Psoas muscle (tissue), 7 donors: ENCODE measurements at regions not wholly inside any gene's neighbourhood (a gene's known extent, or its start where the extent isn't known, plus 50 kb on each side); places are given as distances from the start of the nearest gene placed in this dataset.

Source experiments
- ATAC-seq, 4 donors: fragments of 200-7000 bp; cut with Tn5 transposase; one replicate each; pipeline ENCODE4 v1.9.1; 2020; ENCODE audit warnings: moderate library complexity in 3 of 4, mild to moderate bottlenecking in 2 of 4
- DNase-seq, 2 donors: peaks; one replicate each; pipeline ENCODE4 v3.0.0-alpha.2; 2020
- H3K27ac ChIP-seq: fragments of 200-600 bp; one replicate; pipeline ENCODE4 v1.8.0; 2022
- H3K27me3 ChIP-seq, 3 donors: fragments of 200-600 bp in 1 of 3; one replicate each; pipeline versions ENCODE4 v1.6.1 to v1.8.0; 2013 to 2022; ENCODE audit warnings: low read length in 2 of 3, mild to moderate bottlenecking in 2 of 3, moderate library complexity in 1 of 3; ENCODE audit not compliant: insufficient read depth in 3 of 3
- H3K36me3 ChIP-seq, 2 donors: fragments of 200-600 bp in 1 of 2; one replicate each; pipeline versions ENCODE4 v1.6.1 to v1.8.0; 2013 to 2022; ENCODE audit warnings: low read depth in 1 of 2, mild to moderate bottlenecking in 1 of 2, moderate library complexity in 1 of 2; ENCODE audit not compliant: insufficient read depth in 1 of 2
- H3K4me1 ChIP-seq: fragments of 200-600 bp; one replicate; pipeline ENCODE4 v1.8.0; 2022
- H3K4me3 ChIP-seq: fragments of 200-600 bp; one replicate; pipeline ENCODE4 v1.8.0; 2022; ENCODE audit warnings: mild to moderate bottlenecking
- H3K9me3 ChIP-seq: fragments of 200-600 bp; one replicate; pipeline ENCODE4 v1.8.0; 2022
- WGBS, 3 donors: extraction: QIAGEN DNeasy Blood & Tissue Kit; methylation state at CpG; one replicate each; pipeline versions ENCODE4 v1.1.6 to v1.1.7; 2013; 5-methylcytosine and 5-hydroxymethylcytosine counted together
- intact Hi-C, 2 donors: fragments of 100-400 bp; cut with DNase I; formaldehyde crosslinking; loops; one replicate each; pipeline versions ENCODE4 v1.11.0 to v1.14.2; 2022
- TF ChIP-seq, protein P1 (sequence below): fragments of 200-600 bp; IDR thresholded peaks from one replicate; pipeline ENCODE4 v1.8.0; 2022; ENCODE audit warnings: antibody characterized with exemption
- donor health status: healthy with polysubstance abuse.
- donor health status: DM: no; HTN: no; CAD: no; lungs with moderate emphysema.
- donor health status: Bipolar disorder and iron deficiency.
- donor health status: healthy.
- donor health status: DM: yes; HTN: yes; CAD: no.
- donor health status: DM: no; HTN: no; CAD: no.
- donor health status: DM: yes; HTN: yes; CAD: no.

DNA sequence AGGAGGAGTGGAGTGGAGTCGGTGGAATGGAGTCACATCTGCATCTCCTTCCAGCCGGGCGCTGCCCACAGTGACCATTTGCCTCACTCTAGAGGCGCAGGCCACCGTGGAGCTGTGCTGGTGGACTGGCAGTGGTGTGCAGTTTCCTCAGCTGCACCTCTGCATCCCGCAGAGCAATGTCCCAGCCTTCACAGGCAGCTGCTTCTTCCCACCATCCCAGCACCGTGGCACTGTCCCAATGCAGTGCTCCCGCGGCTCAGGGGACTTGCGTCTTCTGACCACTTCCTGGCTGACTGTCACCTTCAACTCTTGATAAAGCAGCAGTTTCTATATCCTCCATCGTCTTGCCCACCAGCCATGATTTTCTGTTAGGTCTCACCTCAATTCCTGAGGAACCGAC, 90.3 kb upstream of the SFMBT2 start:
- ATAC-seq = no peak
- H3K4me1 ChIP-seq = no peaks in the 10 kb centered on the region
- no peaks in the 10 kb centered on the region for H3K27me3 ChIP-seq
- H3K9me3 ChIP-seq = no peaks in the 10 kb centered on the region
- TF ChIP-seq, protein P1, sequence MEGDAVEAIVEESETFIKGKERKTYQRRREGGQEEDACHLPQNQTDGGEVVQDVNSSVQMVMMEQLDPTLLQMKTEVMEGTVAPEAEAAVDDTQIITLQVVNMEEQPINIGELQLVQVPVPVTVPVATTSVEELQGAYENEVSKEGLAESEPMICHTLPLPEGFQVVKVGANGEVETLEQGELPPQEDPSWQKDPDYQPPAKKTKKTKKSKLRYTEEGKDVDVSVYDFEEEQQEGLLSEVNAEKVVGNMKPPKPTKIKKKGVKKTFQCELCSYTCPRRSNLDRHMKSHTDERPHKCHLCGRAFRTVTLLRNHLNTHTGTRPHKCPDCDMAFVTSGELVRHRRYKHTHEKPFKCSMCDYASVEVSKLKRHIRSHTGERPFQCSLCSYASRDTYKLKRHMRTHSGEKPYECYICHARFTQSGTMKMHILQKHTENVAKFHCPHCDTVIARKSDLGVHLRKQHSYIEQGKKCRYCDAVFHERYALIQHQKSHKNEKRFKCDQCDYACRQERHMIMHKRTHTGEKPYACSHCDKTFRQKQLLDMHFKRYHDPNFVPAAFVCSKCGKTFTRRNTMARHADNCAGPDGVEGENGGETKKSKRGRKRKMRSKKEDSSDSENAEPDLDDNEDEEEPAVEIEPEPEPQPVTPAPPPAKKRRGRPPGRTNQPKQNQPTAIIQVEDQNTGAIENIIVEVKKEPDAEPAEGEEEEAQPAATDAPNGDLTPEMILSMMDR = no peak
- intact Hi-C loops = no loop called here
- WGBS, 3 donors = 80 to 83% (median 82%) methylated on average over 12 of the region's 12 CpGs
- DNase-seq = no peak
- H3K36me3 ChIP-seq = no peaks in the 10 kb centered on the region
- H3K4me3 ChIP-seq = no peak overlapping the region
- no peak overlapping the region for H3K27ac ChIP-seq

DNA sequence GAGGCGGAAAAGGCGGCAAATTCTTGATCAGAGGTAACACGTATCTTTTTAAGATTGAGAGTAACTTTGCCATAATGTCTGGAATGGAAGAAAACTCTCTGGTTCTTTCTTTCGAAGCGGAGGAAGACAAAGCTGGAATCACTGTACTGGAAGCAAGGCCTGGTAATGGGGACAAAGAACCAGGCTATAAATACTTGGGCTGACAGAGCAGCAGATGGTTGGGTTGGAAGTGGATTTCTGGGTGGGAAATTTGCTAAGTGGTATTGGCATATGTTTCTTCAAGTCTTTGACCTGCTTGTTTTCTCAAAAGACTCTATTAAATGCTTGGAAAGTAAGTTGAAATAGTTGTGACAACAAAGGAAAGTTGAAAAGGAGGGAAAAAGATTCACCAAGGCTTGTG, 87.3 kb upstream of the SFMBT2 start:
- H3K9me3 ChIP-seq = no peaks in the 10 kb centered on the region
- H3K36me3 ChIP-seq = no peaks in the 10 kb centered on the region
- TF ChIP-seq, protein P1 = no peak
- no peak for ATAC-seq
- intact Hi-C loops = no loop called here
- no peak for DNase-seq
- H3K27ac ChIP-seq = no peak overlapping the region
- no peak overlapping the region for H3K4me3 ChIP-seq
- H3K27me3 ChIP-seq = no peaks in the 10 kb centered on the region
- WGBS, 3 donors = 96 to 98% (median 96%) methylated on average over 5 of the region's 5 CpGs
- H3K4me1 ChIP-seq = no peaks in the 10 kb centered on the region

DNA sequence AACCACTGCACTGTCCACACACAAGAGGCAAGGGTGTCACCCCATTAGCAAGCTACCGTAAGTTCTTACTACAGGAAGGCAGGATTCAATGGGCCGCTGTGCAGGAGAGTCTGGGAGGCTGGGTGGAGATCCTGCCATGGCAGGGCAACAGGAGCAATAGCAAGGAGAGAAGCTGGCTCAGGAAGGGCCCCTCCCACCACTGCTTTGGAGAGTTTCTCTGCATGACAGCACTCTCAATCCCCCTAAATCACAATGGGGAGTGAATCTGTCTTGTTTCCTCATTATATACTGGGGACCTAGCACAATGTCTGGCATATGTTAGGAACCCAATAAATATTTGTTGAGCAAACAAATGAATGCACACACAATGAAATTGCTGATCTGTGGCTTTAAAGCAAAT, 83.2 kb upstream of the SFMBT2 start:
- intact Hi-C loops = no loop called here
- 51 to 79% (median 69%) methylated on average over 2 of the region's 2 CpGs for WGBS, 3 donors
- TF ChIP-seq, protein P1 = no peak

DNA sequence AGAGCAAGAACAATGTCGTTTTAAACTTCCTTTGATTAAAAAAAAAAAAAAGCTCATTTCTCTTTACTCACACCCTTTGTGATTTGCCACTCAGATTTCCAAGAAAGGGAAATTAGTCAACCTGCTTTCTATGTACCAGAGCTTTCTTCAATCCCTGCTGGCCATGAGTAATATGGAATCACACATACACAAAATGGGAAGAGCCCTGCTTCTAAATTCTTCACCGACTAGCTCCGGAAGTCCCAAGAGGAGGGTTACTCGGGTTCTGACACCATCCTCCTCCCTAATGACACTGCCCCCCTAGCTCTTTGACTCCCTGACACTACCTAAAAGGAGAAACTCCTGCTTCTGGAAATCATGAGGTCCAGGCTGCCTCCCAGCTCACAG, 81.8 kb upstream of the SFMBT2 start:
- no peak for DNase-seq
- Histone ChIP-seq H3K9me3 (no peaks in the 10 kb centered on the region), H3K27ac (no peak overlapping the region), H3K36me3 (no peaks in the 10 kb centered on the region), H3K4me3 (no peak overlapping the region), H3K4me1 (peaks cover 9% of the 10 kb centered on the region), H3K27me3 (no peaks in the 10 kb centered on the region)
- ATAC-seq = no peak
- 65 to 68% (median 65%) methylated on average over 4 of the region's 4 CpGs for WGBS, 3 donors
- intact Hi-C loops = no loop called here
- TF ChIP-seq, protein P1 = no peak

More for the DNA sequence above, 83.2 kb upstream of the SFMBT2 start:
- no peaks in the 10 kb centered on the region for H3K4me1 ChIP-seq
- ATAC-seq (no peak), DNase-seq (no peak)
- H3K9me3 ChIP-seq = no peaks in the 10 kb centered on the region
- no peaks in the 10 kb centered on the region for H3K27me3 ChIP-seq
- no peak overlapping the region for H3K4me3 ChIP-seq
- no peaks in the 10 kb centered on the region for H3K36me3 ChIP-seq
- H3K27ac ChIP-seq = no peak overlapping the region

DNA sequence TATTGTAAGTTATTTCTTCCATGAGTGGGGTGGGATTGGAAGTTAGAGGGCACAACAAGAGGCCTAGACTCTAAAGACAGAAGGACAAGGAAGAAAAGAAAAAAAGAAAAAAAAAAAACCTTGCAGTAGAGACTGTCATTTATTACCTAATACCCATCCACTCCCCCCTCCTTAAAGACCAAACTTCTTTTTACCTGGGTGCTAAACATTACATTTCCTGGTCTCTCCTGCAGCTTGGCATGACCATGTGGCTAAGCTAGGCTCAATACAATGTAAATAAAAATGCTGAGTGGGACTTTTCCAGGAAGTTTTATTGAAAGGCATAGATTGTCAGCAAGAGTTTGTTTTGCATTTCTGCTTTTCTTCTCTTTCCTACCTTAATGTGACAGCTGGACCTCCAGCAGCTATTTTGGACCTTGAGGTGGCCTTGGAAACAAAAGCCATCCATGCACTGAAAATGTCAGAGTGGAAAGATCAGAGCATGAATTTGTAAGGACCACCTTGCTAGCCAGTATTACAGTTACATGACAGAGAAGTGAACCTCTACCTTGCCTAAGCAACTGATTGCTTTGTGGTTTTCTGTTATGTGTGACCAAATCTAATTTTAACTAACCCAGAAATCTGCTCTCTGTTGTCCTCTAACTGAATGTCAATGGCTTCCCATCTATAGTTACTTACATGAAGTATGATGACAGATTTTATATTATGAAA, 81.3 kb upstream of the SFMBT2 start:
- H3K27ac ChIP-seq = no peak overlapping the region
- H3K4me1 ChIP-seq = peaks cover 11% of the 10 kb centered on the region
- TF ChIP-seq, protein P1 = no peak
- ATAC-seq = no peak
- DNase-seq = no peak
- no peak overlapping the region for H3K4me3 ChIP-seq
- no peaks in the 10 kb centered on the region for H3K36me3 ChIP-seq
- H3K9me3 ChIP-seq = no peaks in the 10 kb centered on the region
- no peaks in the 10 kb centered on the region for H3K27me3 ChIP-seq
- intact Hi-C loops = no loop called here
